K562 (cell line): ENCODE measurements at regions not wholly inside any gene's neighbourhood (a gene's known extent, or its start where the extent isn't known, plus 50 kb on each side); places are given as distances from the start of the nearest gene placed in this dataset.

ENCODE experiments used
- CTCF ChIP-seq, 3 experiments: IDR thresholded peaks in 2 of 3; conservative IDR thresholded peaks in 1 of 3; 2 replicates each; pipeline ENCODE4 v1.5.1; 2011 to 2012; ENCODE audit warnings: low read length in 3 of 3, mild to moderate bottlenecking in 3 of 3, control low read depth in 2 of 3, improper control_type of control experiment in 1 of 3, inconsistent platforms in 1 of 3, low read depth in 1 of 3, mixed read lengths in 1 of 3, moderate library complexity in 1 of 3; ENCODE audit not compliant: insufficient read depth in 2 of 3
- ETV1 ChIP-seq: fragments of 450-650 bp; conservative IDR thresholded peaks from 2 replicates; pipeline ENCODE4 v1.6.1; 2016; ENCODE audit warnings: missing genetic modification characterization, control low read depth, low read depth, missing compliant biosample characterization
- FOXM1 ChIP-seq, 2 experiments: fragments of 450-650 bp in 1 of 2; sonication (generic) in 1 of 2; formaldehyde crosslinking in 1 of 2; IDR thresholded peaks; 2 replicates each; pipeline versions ENCODE4 v1.6.1 to v1.9.0; 2017 to 2022; ENCODE audit warnings: low read depth in 2 of 2, mild to moderate bottlenecking in 2 of 2, missing genetic modification reagents in 1 of 2, moderate library complexity in 1 of 2
- GTF3C2 ChIP-seq: IDR thresholded peaks from 3 replicates; pipeline ENCODE4 v1.6.1; 2011; ENCODE audit warnings: borderline replicate concordance, mild to moderate bottlenecking, moderate library complexity; ENCODE audit not compliant: insufficient read length; ENCODE audit errors: extremely low read depth
- HNRNPUL1 ChIP-seq: fragments of 200-400 bp; formaldehyde crosslinking; IDR thresholded peaks from 2 replicates; pipeline ENCODE4 v1.6.1; 2017; ENCODE audit warnings: low read length
- KAT7 ChIP-seq: sonication (generic); formaldehyde crosslinking; IDR thresholded peaks from 2 replicates; pipeline ENCODE4 v1.8.0; 2022; ENCODE audit warnings: missing genetic modification reagents, mild to moderate bottlenecking, borderline replicate concordance
- NFE2 ChIP-seq: IDR thresholded peaks from 2 replicates; pipeline ENCODE4 v1.6.1; 2014; ENCODE audit warnings: antibody characterized with exemption, low read depth
- POLR2A ChIP-seq: fragments of 450-650 bp; conservative IDR thresholded peaks from 2 replicates; pipeline ENCODE4 v1.6.1; 2016
- POLR2AphosphoS5 ChIP-seq: IDR thresholded peaks from 2 replicates; pipeline ENCODE4 v1.6.1; 2011; ENCODE audit warnings: mild to moderate bottlenecking, low read depth, low read length, moderate library complexity; ENCODE audit not compliant: control insufficient read depth, insufficient read depth
- RFX5 ChIP-seq: IDR thresholded peaks from 2 replicates; pipeline ENCODE4 v1.6.1; 2011; ENCODE audit warnings: low read depth, mild to moderate bottlenecking, improper control_type of control experiment, low read length
- ZFX ChIP-seq: sonication (generic); formaldehyde crosslinking; IDR thresholded peaks from 2 replicates; pipeline ENCODE4 v1.8.0; 2022; ENCODE audit warnings: mild to moderate bottlenecking, missing genetic modification reagents, moderate library complexity
- ZNF184 ChIP-seq: sonication (generic); formaldehyde crosslinking; IDR thresholded peaks from 2 replicates; pipeline ENCODE4 v1.5.0; 2020; ENCODE audit warnings: missing genetic modification reagents
- ZNF766 ChIP-seq: fragments of 200-800 bp; sonication (Bioruptor generic); conservative IDR thresholded peaks from 2 replicates; pipeline ENCODE4 v1.6.1; 2016; ENCODE audit warnings: missing genetic modification characterization, missing compliant biosample characterization
- TF ChIP-seq, protein P1 (sequence below): fragments of 250-450 bp; sonication (Bioruptor Pico); IDR thresholded peaks from 2 replicates; pipeline ENCODE4 v1.5.0; 2021; ENCODE audit warnings: mild to moderate bottlenecking, borderline replicate concordance

DNA sequence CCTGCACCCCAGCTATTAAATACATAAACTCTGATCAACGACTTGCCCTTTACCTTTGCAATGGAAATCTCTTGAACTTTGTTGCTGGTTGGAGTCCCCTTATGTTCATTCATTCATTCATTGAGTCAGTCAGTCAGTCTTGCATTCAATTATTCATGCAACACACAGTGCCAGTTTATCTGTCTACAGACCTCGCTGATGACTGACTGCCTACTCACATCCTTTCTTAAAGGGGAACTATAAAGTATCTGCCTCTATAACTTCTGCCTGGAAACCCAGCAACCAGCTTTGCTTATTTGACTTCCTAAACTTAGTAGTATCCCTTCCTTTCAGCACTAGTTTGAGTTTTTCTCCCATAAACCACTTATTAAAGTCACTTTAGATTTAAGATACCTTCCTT lies 620.8 kb upstream of the ADGRL3 start:
- TF ChIP-seq CTCF (IDR thresholded peaks at IDR 0.05 in 2 of 3, conservative IDR thresholded peaks at IDR 0.05 in 1 of 3; ENCODE audit: insufficient read depth in 2 of 3, low read depth in 1 of 3, low read length in 3 of 3) = no peak
- TF ChIP-seq FOXM1 (IDR thresholded peaks at IDR 0.05; ENCODE audit: low read depth) = no peak
- no peak for TF ChIP-seq FOXM1 (CRISPR knock-in tag; IDR thresholded peaks at IDR 0.05; ENCODE audit: low read depth)
- TF ChIP-seq RFX5 = no peak
- TF ChIP-seq HNRNPUL1 = no peak
- no peak for TF ChIP-seq GTF3C2
- TF ChIP-seq NFE2 = no peak
- TF ChIP-seq POLR2A = no peak
- no peak for TF ChIP-seq POLR2AphosphoS5
- no peak for TF ChIP-seq ZFX (CRISPR knock-in tag)
- TF ChIP-seq ZNF766 (CRISPR knock-in tag) = no peak
- no peak for TF ChIP-seq ZNF184 (CRISPR knock-in tag)
- no peak for TF ChIP-seq ETV1 (tag)
- TF ChIP-seq, protein P1, sequence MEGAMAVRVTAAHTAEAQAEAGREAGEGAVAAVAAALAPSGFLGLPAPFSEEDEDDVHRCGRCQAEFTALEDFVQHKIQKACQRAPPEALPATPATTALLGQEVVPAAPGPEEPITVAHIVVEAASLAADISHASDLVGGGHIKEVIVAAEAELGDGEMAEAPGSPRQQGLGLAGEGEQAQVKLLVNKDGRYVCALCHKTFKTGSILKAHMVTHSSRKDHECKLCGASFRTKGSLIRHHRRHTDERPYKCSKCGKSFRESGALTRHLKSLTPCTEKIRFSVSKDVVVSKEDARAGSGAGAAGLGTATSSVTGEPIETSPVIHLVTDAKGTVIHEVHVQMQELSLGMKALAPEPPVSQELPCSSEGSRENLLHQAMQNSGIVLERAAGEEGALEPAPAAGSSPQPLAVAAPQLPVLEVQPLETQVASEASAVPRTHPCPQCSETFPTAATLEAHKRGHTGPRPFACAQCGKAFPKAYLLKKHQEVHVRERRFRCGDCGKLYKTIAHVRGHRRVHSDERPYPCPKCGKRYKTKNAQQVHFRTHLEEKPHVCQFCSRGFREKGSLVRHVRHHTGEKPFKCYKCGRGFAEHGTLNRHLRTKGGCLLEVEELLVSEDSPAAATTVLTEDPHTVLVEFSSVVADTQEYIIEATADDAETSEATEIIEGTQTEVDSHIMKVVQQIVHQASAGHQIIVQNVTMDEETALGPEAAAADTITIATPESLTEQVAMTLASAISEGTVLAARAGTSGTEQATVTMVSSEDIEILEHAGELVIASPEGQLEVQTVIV (CRISPR knock-in tag) = no peak
- no peak for TF ChIP-seq KAT7 (CRISPR knock-in tag)
